ENCODE measurements at regions not wholly inside any gene's neighbourhood (a gene's known extent, or its start where the extent isn't known, plus 50 kb on each side); places are given as distances from the start of the nearest gene placed in this dataset.

GRCh38 chr5:147956064-147956841 lies 49.9 kb upstream of the C5orf46 start:
- no peaks in the 10 kb centered on the region for H3K36me3 ChIP-seq
- no peaks in the 10 kb centered on the region for H3K27me3 ChIP-seq
- ATAC-seq (no peak), DNase-seq (no peak)
- no peak for TF ChIP-seq CTCF (IDR thresholded peaks at IDR 0.05)
- no peak overlapping the region for H3K4me3 ChIP-seq
- intact Hi-C loops (cut with DNase I), result no loop called here
- no peaks in the 10 kb centered on the region for H3K9me3 ChIP-seq
- H3K27ac ChIP-seq, result no peak overlapping the region
- no peaks in the 10 kb centered on the region for H3K4me1 ChIP-seq
